NT2/D1 (cell line): ENCODE measurements at regions not wholly inside any gene's neighbourhood (a gene's known extent, or its start where the extent isn't known, plus 50 kb on each side); places are given as distances from the start of the nearest gene placed in this dataset.

ENCODE experiments used
- SUZ12 ChIP-seq: IDR thresholded peaks from 2 replicates; pipeline ENCODE4 v1.6.1; 2011; ENCODE audit not compliant: insufficient read length, insufficient read depth; ENCODE audit errors: extremely low read depth
- YY1 ChIP-seq: IDR thresholded peaks from 2 replicates; pipeline ENCODE4 v1.6.1; 2011; ENCODE audit not compliant: insufficient read length, insufficient read depth
- ZNF274 ChIP-seq: IDR thresholded peaks from 2 replicates; pipeline ENCODE4 v1.6.1; 2011; ENCODE audit warnings: mild to moderate bottlenecking, low read depth, low read length

GRCh38 chr6:1232578-1232977 is 79.3 kb upstream of the FOXQ1 start:
- TF ChIP-seq YY1 (no peak), SUZ12 (no peak), ZNF274 (no peak)
